LNCaP clone FGC (cell line): ENCODE measurements at regions not wholly inside any gene's neighbourhood (a gene's known extent, or its start where the extent isn't known, plus 50 kb on each side); places are given as distances from the start of the nearest gene placed in this dataset.

Experiments used
- DNase-seq: peaks from one replicate; pipeline ENCODE4 v3.0.0-alpha.2; 2011; ENCODE audit warnings: low read depth
- H3K4me3 ChIP-seq: 2 replicates; pipeline ENCODE4 v1.5.1; 2011; ENCODE audit warnings: mild to moderate bottlenecking, low read depth, low read length, control low read depth
- TF ChIP-seq, protein P1 (sequence below): IDR thresholded peaks from 2 replicates; pipeline ENCODE4 v1.5.1; 2012; ENCODE audit warnings: mild to moderate bottlenecking; ENCODE audit not compliant: control insufficient read depth, insufficient read depth; ENCODE audit errors: extremely low read depth

- DNase-seq, result no peak
- TF ChIP-seq, protein P1, sequence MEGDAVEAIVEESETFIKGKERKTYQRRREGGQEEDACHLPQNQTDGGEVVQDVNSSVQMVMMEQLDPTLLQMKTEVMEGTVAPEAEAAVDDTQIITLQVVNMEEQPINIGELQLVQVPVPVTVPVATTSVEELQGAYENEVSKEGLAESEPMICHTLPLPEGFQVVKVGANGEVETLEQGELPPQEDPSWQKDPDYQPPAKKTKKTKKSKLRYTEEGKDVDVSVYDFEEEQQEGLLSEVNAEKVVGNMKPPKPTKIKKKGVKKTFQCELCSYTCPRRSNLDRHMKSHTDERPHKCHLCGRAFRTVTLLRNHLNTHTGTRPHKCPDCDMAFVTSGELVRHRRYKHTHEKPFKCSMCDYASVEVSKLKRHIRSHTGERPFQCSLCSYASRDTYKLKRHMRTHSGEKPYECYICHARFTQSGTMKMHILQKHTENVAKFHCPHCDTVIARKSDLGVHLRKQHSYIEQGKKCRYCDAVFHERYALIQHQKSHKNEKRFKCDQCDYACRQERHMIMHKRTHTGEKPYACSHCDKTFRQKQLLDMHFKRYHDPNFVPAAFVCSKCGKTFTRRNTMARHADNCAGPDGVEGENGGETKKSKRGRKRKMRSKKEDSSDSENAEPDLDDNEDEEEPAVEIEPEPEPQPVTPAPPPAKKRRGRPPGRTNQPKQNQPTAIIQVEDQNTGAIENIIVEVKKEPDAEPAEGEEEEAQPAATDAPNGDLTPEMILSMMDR, result no peak
- no peak overlapping the region for H3K4me3 ChIP-seq
Observed at GRCh38 chr15:96158938-96159337, 171.6 kb upstream of the NR2F2 start.

GRCh38 chr15:96160269-96160668 lies 170.2 kb upstream of the NR2F2 start:
- TF ChIP-seq, protein P1, result no peak
- DNase-seq, result no peak
- H3K4me3 ChIP-seq, result no peak overlapping the region

GRCh38 chr15:96160800-96161199 lies 169.7 kb upstream of the NR2F2 start:
- TF ChIP-seq, protein P1, result no peak
- no peak overlapping the region for H3K4me3 ChIP-seq
- peak; percentile 63 for DNase-seq

GRCh38 chr15:96162322-96162721 lies 168.2 kb upstream of the NR2F2 start:
- no peak for DNase-seq
- TF ChIP-seq, protein P1, result no peak
- H3K4me3 ChIP-seq, result no peak overlapping the region

DNA sequence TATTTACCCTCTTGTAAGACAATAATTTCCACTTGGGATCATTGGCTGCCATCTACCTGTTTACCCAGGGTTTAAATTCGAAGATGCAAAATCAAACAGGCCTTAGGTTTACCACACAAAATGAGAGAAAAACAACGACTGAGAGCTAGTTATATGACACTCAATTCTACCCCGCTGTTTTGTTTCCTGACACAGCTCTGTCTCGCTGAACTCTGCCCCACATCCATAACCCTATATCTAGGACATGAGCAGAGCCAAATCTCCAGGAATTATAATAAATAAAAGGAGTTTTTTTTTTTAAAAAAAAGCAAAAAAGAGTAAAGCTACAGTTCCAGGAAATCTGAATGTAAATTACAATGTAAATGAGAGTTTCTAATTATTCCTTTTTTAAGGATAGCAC lies 165.4 kb upstream of the NR2F2 start:
- TF ChIP-seq, protein P1, result no peak
- no peak overlapping the region for H3K4me3 ChIP-seq
- no peak for DNase-seq

DNA sequence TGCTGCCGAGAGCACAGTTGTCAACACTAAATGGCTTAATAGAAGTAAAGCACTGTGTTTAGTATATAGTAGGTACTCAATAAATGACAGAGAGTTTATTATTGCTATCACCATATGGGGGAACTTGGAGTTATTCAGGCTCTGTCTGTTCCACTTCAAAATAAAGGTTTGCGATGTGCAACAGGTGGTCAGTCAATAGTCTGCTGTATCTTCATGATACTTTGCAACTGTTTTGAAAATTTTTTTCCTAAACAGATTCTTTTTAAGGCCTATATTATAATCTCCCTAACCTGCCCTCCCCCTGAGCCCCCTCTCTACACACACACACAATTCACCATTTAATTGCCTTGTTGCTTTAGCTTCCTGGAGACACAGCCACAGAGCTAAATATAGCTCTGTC lies 164.7 kb upstream of the NR2F2 start:
- no peak overlapping the region for H3K4me3 ChIP-seq
- TF ChIP-seq, protein P1, result no peak
- no peak for DNase-seq
